Endothelial cell of umbilical vein (primary cell): ENCODE measurements at regions not wholly inside any gene's neighbourhood (a gene's known extent, or its start where the extent isn't known, plus 50 kb on each side); places are given as distances from the start of the nearest gene placed in this dataset.

Experiments
- BruUV-seq: library from RNA; stranded (reverse); fragments of 400-500 nt; replicated peaks from 2 replicates; lab custom pipeline; 2021; lab: Mats Ljungman, UMichigan
- CTCF ChIA-PET: fragments of 300-600, 350-600 bp; sonication (Branson Sonifier 250); formaldehyde crosslinking; loops from one replicate; lab custom pipeline; 2021; ENCODE audit warnings: antibody characterized with exemption, inconsistent platforms; lab: Charles Lee
- POLR2A ChIA-PET: fragments of 300-600, 350-600 bp; sonication (Branson Sonifier 250); formaldehyde crosslinking; loops from one replicate; lab custom pipeline; 2021; ENCODE audit warnings: antibody characterized with exemption, inconsistent platforms; lab: Charles Lee
- DNase-seq: peaks from one replicate; pipeline ENCODE4 v3.0.0-alpha.2; 2011; ENCODE audit warnings: low read depth, low spot score
- FAIRE-seq: peaks from 2 replicates; lab custom pipeline; 2011; peaks lifted over from hg19 to GRCh38; lab: Jason Lieb, UNC
- H2AFZ ChIP-seq: 2 replicates; pipeline ENCODE4 v1.6.0; 2012; ENCODE audit warnings: low read depth, low read length, control low read depth, inconsistent platforms
- H3K27ac ChIP-seq: 2 replicates; pipeline ENCODE4 v1.5.1; 2011; ENCODE audit warnings: low read depth, mild to moderate bottlenecking, control low read depth, low read length, moderate library complexity; ENCODE audit not compliant: insufficient read depth
- H3K27me3 ChIP-seq, 2 experiments: 2 replicates each; pipeline versions ENCODE4 v1.6.0 to v1.6.1; 2011; ENCODE audit warnings: low read length in 2 of 2, mixed read lengths in 1 of 2; ENCODE audit not compliant: control insufficient read depth in 2 of 2, insufficient read depth in 2 of 2
- H3K36me3 ChIP-seq, 2 experiments: 2 replicates in 1 of 2; 3 replicates in 1 of 2; pipeline ENCODE4 v1.5.1; 2011; ENCODE audit warnings: low read length in 2 of 2, mild to moderate bottlenecking in 1 of 2, moderate library complexity in 1 of 2; ENCODE audit not compliant: control insufficient read depth in 2 of 2, insufficient read depth in 2 of 2; ENCODE audit errors: extremely low read depth in 1 of 2
- H3K4me1 ChIP-seq: 3 replicates; pipeline ENCODE4 v1.5.1; 2011; ENCODE audit warnings: mild to moderate bottlenecking, low read length; ENCODE audit not compliant: control insufficient read depth, insufficient read depth; ENCODE audit errors: extremely low read depth
- H3K4me2 ChIP-seq: 2 replicates; pipeline ENCODE4 v1.6.1; 2011; ENCODE audit warnings: low read length, control low read depth, mixed read lengths; ENCODE audit not compliant: insufficient read depth
- H3K4me3 ChIP-seq, 3 experiments: fragments of 200-600 bp in 1 of 3; sonication (generic), shearing (Covaris generic) in 1 of 3; replicated peaks in 1 of 3; 2 replicates each; pipeline ENCODE4 v1.5.1; 2011 to 2016; ENCODE audit warnings: control low read depth in 3 of 3, low read length in 3 of 3, mild to moderate bottlenecking in 2 of 3, inconsistent platforms in 1 of 3, low read depth in 1 of 3, moderate library complexity in 1 of 3; ENCODE audit not compliant: insufficient read depth in 1 of 3
- H3K79me2 ChIP-seq: 2 replicates; pipeline ENCODE4 v1.6.0; 2012; ENCODE audit warnings: low read length, inconsistent platforms; ENCODE audit not compliant: control insufficient read depth, insufficient read depth
- H3K9ac ChIP-seq: replicated peaks from 2 replicates; pipeline ENCODE3; 2011; ENCODE audit warnings: low read length, control low read depth; ENCODE audit not compliant: insufficient read depth; ENCODE audit errors: extremely low read depth
- H3K9me1 ChIP-seq: replicated peaks from 3 replicates; pipeline ENCODE4 v1.6.0; 2011; ENCODE audit warnings: mild to moderate bottlenecking, low read length; ENCODE audit not compliant: control insufficient read depth, insufficient read depth; ENCODE audit errors: extremely low read depth
- H3K9me3 ChIP-seq: replicated peaks from 2 replicates; pipeline ENCODE4 v1.5.1; 2012; ENCODE audit warnings: low read length, inconsistent platforms; ENCODE audit not compliant: control insufficient read depth, insufficient read depth
- H4K20me1 ChIP-seq: replicated peaks from 2 replicates; pipeline ENCODE3; 2011; ENCODE audit warnings: mild to moderate bottlenecking, low read length; ENCODE audit not compliant: control insufficient read depth, insufficient read depth; ENCODE audit errors: extremely low read depth
- CTCF ChIP-seq, 2 donors: IDR thresholded peaks; 1 replicate in 1 of 2; 2 replicates in 1 of 2; pipeline ENCODE4 v1.5.1; 2011; ENCODE audit warnings: low read length in 2 of 2, mild to moderate bottlenecking in 2 of 2, moderate library complexity in 2 of 2, control low read depth in 1 of 2, inconsistent platforms in 1 of 2, low read depth in 1 of 2; ENCODE audit not compliant: insufficient read depth in 1 of 2; ENCODE audit errors: extremely low read depth in 1 of 2
- EZH2 ChIP-seq: IDR thresholded peaks from 2 replicates; pipeline ENCODE4 v1.6.1; 2012; ENCODE audit warnings: borderline replicate concordance, low read depth, mild to moderate bottlenecking, moderate library complexity, low read length, inconsistent platforms; ENCODE audit not compliant: severe bottlenecking
- FOS ChIP-seq: IDR thresholded peaks from 2 replicates; pipeline ENCODE4 v1.6.1; 2011; ENCODE audit warnings: mild to moderate bottlenecking, low read length, moderate library complexity, borderline replicate concordance; ENCODE audit not compliant: insufficient read depth
- GATA2 ChIP-seq: IDR thresholded peaks from 2 replicates; pipeline ENCODE4 v1.7.0; 2011; ENCODE audit warnings: low read depth, mild to moderate bottlenecking, moderate library complexity, mixed read lengths, low read length; ENCODE audit not compliant: insufficient read length, insufficient read depth
- JUN ChIP-seq: IDR thresholded peaks from 2 replicates; pipeline ENCODE4 v1.6.1; 2011; ENCODE audit warnings: borderline replicate concordance, low read depth; ENCODE audit not compliant: insufficient read length, insufficient read depth
- MAX ChIP-seq: IDR thresholded peaks from 2 replicates; pipeline ENCODE4 v1.6.1; 2011; ENCODE audit not compliant: insufficient read depth, insufficient read length
- MYC ChIP-seq: IDR thresholded peaks from one replicate; pipeline ENCODE4 v1.6.1; 2011; ENCODE audit warnings: mild to moderate bottlenecking, low read depth, low read length
- POLR2A ChIP-seq: IDR thresholded peaks from 2 replicates; pipeline ENCODE4 v1.6.1; 2012; ENCODE audit warnings: low read depth, mild to moderate bottlenecking, control low read depth, low read length
- POLR2AphosphoS5 ChIP-seq: IDR thresholded peaks from 2 replicates; pipeline ENCODE4 v1.6.1; 2012; ENCODE audit warnings: low read depth, mild to moderate bottlenecking, control low read depth, low read length, moderate library complexity; ENCODE audit not compliant: insufficient read depth
- dilution Hi-C: fragments of 300-500 bp; cut with MboI; formaldehyde crosslinking; loops from one replicate; pipeline ENCODE4 v1.15.0; 2019; ENCODE audit warnings: low sequenced_read_pairs; ENCODE audit not compliant: extremely low pct_ligation_motif_present
- intact Hi-C: fragments of 100-400 bp; cut with micrococcal nuclease; formaldehyde crosslinking; loops from one replicate; pipeline ENCODE4 v1.10.0; 2022

- no TSS peak for BruUV-seq
- DNase-seq (no peak), FAIRE-seq (no peak)
- ChIA-PET POLR2A (no interaction called here), CTCF (interaction anchor here (2.5 kb wide), 1 partner anchor 401 kb away, joined by 6 read pairs; no protein-coding TSS in a partner anchor)
- intact Hi-C loops (no loop called here), dilution Hi-C loops (no loop called here)
- Histone ChIP-seq H3K79me2 (no peaks in the 10 kb centered on the region), H3K4me1 (peaks cover 6% of the 10 kb centered on the region), H4K20me1 (no peaks in the 10 kb centered on the region), H3K9ac (no peak overlapping the region), H3K4me3 (no peak overlapping the region), H3K9me3 (no peaks in the 10 kb centered on the region), H3K27ac (no peak overlapping the region), H3K9me1 (no peaks in the 10 kb centered on the region), H3K4me2 (no peak overlapping the region), H3K27me3 (no peaks in the 10 kb centered on the region), H2AFZ (no peak overlapping the region), H3K36me3 (no peaks in the 10 kb centered on the region)
- TF ChIP-seq MYC (no peak), JUN (no peak), EZH2 (no peak), POLR2AphosphoS5 (no peak), CTCF (IDR thresholded peaks at IDR 0.05; ENCODE audit: extremely low read depth in 1 of 2, insufficient read depth in 1 of 2, low read depth in 1 of 2, low read length in 2 of 2) (no peak), MAX (no peak), POLR2A (no peak), FOS (no peak), GATA2 (no peak)
These were observed 132.0 kb downstream of the QPCT start for GRCh38 chr2:37476411-37476810.
